HG02642 (cell line): ENCODE measurements at regions not wholly inside any gene's neighbourhood (a gene's known extent, or its start where the extent isn't known, plus 50 kb on each side); places are given as distances from the start of the nearest gene placed in this dataset.
"Not testable (repeated sequence)": the region's sequence is repeated elsewhere in the genome, so short reads cannot be mapped to it uniquely, and the experiment has no call there.

Source experiments
- ATAC-seq: cut with Tn5 transposase; IDR thresholded peaks from one replicate; pipeline ENCODE4 v1.9.1; 2021; ENCODE audit warnings: mild to moderate bottlenecking; ENCODE audit not compliant: unreplicated experiment, poor library complexity

GRCh38 chr2:242089213-242089549, 219.7 kb downstream of the RTP5 start:
- ATAC-seq, result not testable (repeated sequence)

- ATAC-seq, result not testable (repeated sequence)
Measured at GRCh38 chr2:242097278-242097677, 227.7 kb downstream of the RTP5 start.

GRCh38 chr2:242098034-242098433, 228.5 kb downstream of the RTP5 start:
- no peak for ATAC-seq

GRCh38 chr2:242098445-242099128, 229.1 kb downstream of the RTP5 start:
- ATAC-seq, result no peak

GRCh38 chr2:242103093-242103492, 233.6 kb downstream of the RTP5 start:
- not testable (repeated sequence) for ATAC-seq

- ATAC-seq, result not testable (repeated sequence)
Measured at GRCh38 chr2:242104202-242104956, 234.8 kb downstream of the RTP5 start.

GRCh38 chr2:242107065-242107464, 237.5 kb downstream of the RTP5 start:
- ATAC-seq, result not testable (repeated sequence)

GRCh38 chr2:242108797-242109500, 239.4 kb downstream of the RTP5 start:
- ATAC-seq, result not testable (repeated sequence)

- ATAC-seq, result not testable (repeated sequence)
Measured at GRCh38 chr2:242109819-242110218, 240.3 kb downstream of the RTP5 start.

- ATAC-seq, result not testable (repeated sequence)
Measured at GRCh38 chr2:242111954-242112353, 242.4 kb downstream of the RTP5 start.

- ATAC-seq, result not testable (repeated sequence)
Measured at GRCh38 chr2:242113492-242113891, 244.0 kb downstream of the RTP5 start.

- ATAC-seq, result not testable (repeated sequence)
Measured at GRCh38 chr2:242116676-242117075, 247.1 kb downstream of the RTP5 start.

- ATAC-seq, result not testable (repeated sequence)
Measured at GRCh38 chr2:242117305-242117704, 247.8 kb downstream of the RTP5 start.

- not testable (repeated sequence) for ATAC-seq
Measured at GRCh38 chr2:242119682-242120081, 250.2 kb downstream of the RTP5 start.

- ATAC-seq, result not testable (repeated sequence)
Measured at GRCh38 chr2:242130682-242131081, 261.2 kb downstream of the RTP5 start.

GRCh38 chr2:242159921-242160320, 290.4 kb downstream of the RTP5 start:
- not testable (repeated sequence) for ATAC-seq

- ATAC-seq, result not testable (repeated sequence)
Measured at GRCh38 chr2:242165115-242165514, 295.6 kb downstream of the RTP5 start.

GRCh38 chr2:242171290-242171689, 301.8 kb downstream of the RTP5 start:
- not testable (repeated sequence) for ATAC-seq
